Neural progenitor cell (in vitro differentiated cells): ENCODE measurements at regions not wholly inside any gene's neighbourhood (a gene's known extent, or its start where the extent isn't known, plus 50 kb on each side); places are given as distances from the start of the nearest gene placed in this dataset.

Experiments
- DNase-seq: peaks from one replicate; pipeline ENCODE4 v3.0.0-alpha.2; 2016; ENCODE audit warnings: low spot score
- H2AFZ ChIP-seq: fragments of 200-600 bp; sonication (generic); replicated peaks from 2 replicates; pipeline ENCODE4 v1.6.1; 2016; ENCODE audit warnings: antibody characterized with exemption
- H3F3A ChIP-seq: fragments of 200-600 bp; sonication (generic); 2 replicates; pipeline ENCODE4 v1.6.1; 2016; ENCODE audit warnings: antibody characterized with exemption, low read depth
- H3K27ac ChIP-seq: fragments of 200-600 bp; sonication (generic); 2 replicates; pipeline ENCODE4 v1.5.1; 2016; ENCODE audit warnings: mild to moderate bottlenecking
- H3K27me3 ChIP-seq: fragments of 200-600 bp; sonication (generic); 2 replicates; pipeline ENCODE4 v1.6.1; 2016; ENCODE audit warnings: mild to moderate bottlenecking, moderate library complexity
- H3K36me3 ChIP-seq: fragments of 200-600 bp; sonication (generic); 2 replicates; pipeline ENCODE4 v1.5.1; 2016
- H3K4me1 ChIP-seq: fragments of 200-600 bp; sonication (generic); 2 replicates; pipeline ENCODE4 v1.6.1; 2016; ENCODE audit warnings: mixed run types
- H3K4me2 ChIP-seq: fragments of 200-600 bp; sonication (generic); 2 replicates; pipeline ENCODE4 v1.6.1; 2016
- H3K4me3 ChIP-seq: fragments of 200-600 bp; sonication (generic); 2 replicates; pipeline ENCODE4 v1.5.1; 2016
- H3K79me2 ChIP-seq: fragments of 200-600 bp; sonication (generic); 2 replicates; pipeline ENCODE4 v1.6.1; 2016; ENCODE audit warnings: low read depth
- H3K9ac ChIP-seq: fragments of 200-600 bp; sonication (generic); 2 replicates; pipeline ENCODE4 v1.6.1; 2016
- H3K9me3 ChIP-seq: fragments of 200-600 bp; sonication (generic); 2 replicates; pipeline ENCODE4 v1.5.1; 2016; ENCODE audit warnings: low read depth
- H4K20me1 ChIP-seq: fragments of 200-600 bp; sonication (generic); 2 replicates; pipeline ENCODE4 v1.6.1; 2016; ENCODE audit warnings: low read depth
- H3K27ac Mint-ChIP-seq: 3 replicates; pipeline ENCODE4 v1.8.0; 2021; ENCODE audit warnings: mixed read lengths
- H3K27me3 Mint-ChIP-seq: 2 replicates; pipeline ENCODE4 v1.8.0; 2022; ENCODE audit warnings: low read depth, mild to moderate bottlenecking, inconsistent platforms, moderate library complexity, mixed read lengths; ENCODE audit not compliant: insufficient read depth
- H3K36me3 Mint-ChIP-seq: 3 replicates; pipeline ENCODE4 v1.8.0; 2021; ENCODE audit warnings: mixed read lengths
- H3K4me1 Mint-ChIP-seq: 3 replicates; pipeline ENCODE4 v1.8.0; 2021; ENCODE audit warnings: mixed read lengths
- H3K4me3 Mint-ChIP-seq: 3 replicates; pipeline ENCODE4 v1.8.0; 2021; ENCODE audit warnings: mild to moderate bottlenecking, moderate library complexity, mixed read lengths
- H3K9me3 Mint-ChIP-seq: 3 replicates; pipeline ENCODE4 v1.8.0; 2020; ENCODE audit warnings: mixed read lengths
- CTCF ChIP-seq: fragments of 200-600 bp; sonication (generic); IDR thresholded peaks from 2 replicates; pipeline ENCODE4 v1.5.1; 2017; ENCODE audit warnings: antibody characterized with exemption, mild to moderate bottlenecking
- EZH2 ChIP-seq: fragments of 200-600 bp; sonication (generic); IDR thresholded peaks from 2 replicates; pipeline ENCODE4 v1.6.1; 2017; ENCODE audit warnings: antibody characterized with exemption, mild to moderate bottlenecking, moderate library complexity
- EZH2phosphoT487 ChIP-seq: fragments of 200-600 bp; sonication (generic); IDR thresholded peaks from 2 replicates; pipeline ENCODE4 v1.6.1; 2017; ENCODE audit warnings: antibody characterized with exemption

DNA sequence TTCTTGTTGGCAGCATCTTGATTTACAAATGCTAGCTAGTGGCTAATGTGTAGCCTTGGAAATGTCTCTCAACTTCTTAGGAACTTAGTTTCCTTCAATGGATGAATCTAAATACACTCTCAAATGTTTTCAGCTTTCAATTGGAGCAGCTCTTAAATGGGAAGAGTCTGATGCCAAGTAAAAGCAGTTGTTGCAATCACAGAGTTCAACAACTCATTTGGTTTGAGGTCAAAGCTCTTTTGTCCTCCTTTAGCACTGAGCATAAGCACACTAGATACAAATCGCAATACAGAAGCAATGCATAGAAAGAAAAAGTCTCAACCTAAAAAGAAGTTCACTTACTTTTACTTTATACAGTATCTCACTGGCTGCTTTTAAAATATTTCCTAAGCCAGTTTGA, 986.1 kb upstream of the FLRT2 start:
- no peak overlapping the region for H2AFZ ChIP-seq
- Mint-ChIP-seq H3K36me3 (no peaks in the 10 kb centered on the region), H3K4me1 (peaks cover 23% of the 10 kb centered on the region), H3K27me3 (peaks cover 2% of the 10 kb centered on the region), H3K4me3 (no peak overlapping the region), H3K9me3 (no peaks in the 10 kb centered on the region), H3K27ac (no peak overlapping the region)
- H3K27ac ChIP-seq, result no peak overlapping the region
- no peaks in the 10 kb centered on the region for H3K36me3 ChIP-seq
- no peaks in the 10 kb centered on the region for H3K79me2 ChIP-seq
- H3K9me3 ChIP-seq, result no peaks in the 10 kb centered on the region
- no peaks in the 10 kb centered on the region for H4K20me1 ChIP-seq
- H3K9ac ChIP-seq, result no peak overlapping the region
- TF ChIP-seq EZH2 (no peak), CTCF (no peak), EZH2phosphoT487 (no peak)
- no peaks in the 10 kb centered on the region for H3F3A ChIP-seq
- H3K4me2 ChIP-seq, result no peak overlapping the region
- H3K27me3 ChIP-seq, result no peaks in the 10 kb centered on the region
- H3K4me1 ChIP-seq, result no peaks in the 10 kb centered on the region
- no peak overlapping the region for H3K4me3 ChIP-seq
- no peak for DNase-seq

- H3K27ac Mint-ChIP-seq, result no peak overlapping the region
- H3K4me1 ChIP-seq, result no peaks in the 10 kb centered on the region
- TF ChIP-seq CTCF, result no peak
- TF ChIP-seq EZH2phosphoT487, result no peak
- no peak for TF ChIP-seq EZH2
- peaks cover 2% of the 10 kb centered on the region for H3K27me3 Mint-ChIP-seq
- no peaks in the 10 kb centered on the region for H3K9me3 Mint-ChIP-seq
- no peaks in the 10 kb centered on the region for H4K20me1 ChIP-seq
- H3K9ac ChIP-seq, result no peak overlapping the region
- no peak overlapping the region for H3K4me2 ChIP-seq
- H3K4me1 Mint-ChIP-seq, result peaks cover 23% of the 10 kb centered on the region
- DNase-seq, result no peak
- no peaks in the 10 kb centered on the region for H3K9me3 ChIP-seq
- no peaks in the 10 kb centered on the region for H3K27me3 ChIP-seq
- H3K27ac ChIP-seq, result no peak overlapping the region
- H3K4me3 ChIP-seq, result no peak overlapping the region
- no peak overlapping the region for H3K4me3 Mint-ChIP-seq
- H3K36me3 ChIP-seq, result no peaks in the 10 kb centered on the region
- no peak overlapping the region for H2AFZ ChIP-seq
- no peaks in the 10 kb centered on the region for H3F3A ChIP-seq
- H3K79me2 ChIP-seq, result no peaks in the 10 kb centered on the region
- H3K36me3 Mint-ChIP-seq, result no peaks in the 10 kb centered on the region
Observed at GRCh38 chr14:84544486-84545131, 985.3 kb upstream of the FLRT2 start.

GRCh38 chr14:84546236-84546635, 983.7 kb upstream of the FLRT2 start:
- Histone ChIP-seq H3K4me2 (no peak overlapping the region), H3K9me3 (no peaks in the 10 kb centered on the region), H3K79me2 (no peaks in the 10 kb centered on the region), H4K20me1 (no peaks in the 10 kb centered on the region), H3K36me3 (no peaks in the 10 kb centered on the region), H3K27ac (no peak overlapping the region), H3K27me3 (no peaks in the 10 kb centered on the region), H3F3A (no peaks in the 10 kb centered on the region), H3K9ac (no peak overlapping the region), H3K4me3 (no peak overlapping the region), H3K4me1 (no peaks in the 10 kb centered on the region), H2AFZ (no peak overlapping the region)
- H3K4me3 Mint-ChIP-seq, result no peak overlapping the region
- no peak for DNase-seq
- no peak overlapping the region for H3K27ac Mint-ChIP-seq
- H3K9me3 Mint-ChIP-seq, result no peaks in the 10 kb centered on the region
- H3K27me3 Mint-ChIP-seq, result peaks cover 2% of the 10 kb centered on the region
- H3K4me1 Mint-ChIP-seq, result peaks cover 23% of the 10 kb centered on the region
- H3K36me3 Mint-ChIP-seq, result no peaks in the 10 kb centered on the region
- no peak for TF ChIP-seq EZH2
- no peak for TF ChIP-seq CTCF
- TF ChIP-seq EZH2phosphoT487, result no peak
